Kidney (tissue), 13 donors: ENCODE measurements at regions not wholly inside any gene's neighbourhood (a gene's known extent, or its start where the extent isn't known, plus 50 kb on each side); places are given as distances from the start of the nearest gene placed in this dataset.
A peak's percentile ranks its signal among the peaks of the same experiment; 100 is the strongest.

Experiments used
- DNase-seq, 5 donors: peaks; one replicate each; pipeline ENCODE4 v3.0.0-alpha.2; 2013 to 2020
- FAIRE-seq: peaks from 2 replicates; lab custom pipeline; 2012; peaks lifted over from hg19 to GRCh38; lab: Jason Lieb, UNC
- H3K27ac ChIP-seq, 2 donors: one replicate each; pipeline ENCODE4 v1.7.0; 2013; ENCODE audit warnings: low read depth in 2 of 2, low read length in 2 of 2, inconsistent platforms in 1 of 2
- H3K27me3 ChIP-seq: one replicate; pipeline ENCODE4 v1.7.1; 2013; ENCODE audit warnings: low read length, inconsistent platforms; ENCODE audit not compliant: control insufficient read depth, insufficient read depth
- H3K36me3 ChIP-seq, 3 donors: one replicate each; pipeline versions ENCODE4 v1.7.0 to v1.7.1; 2013; ENCODE audit warnings: low read length in 3 of 3, control low read depth in 1 of 3, inconsistent platforms in 1 of 3; ENCODE audit not compliant: insufficient read depth in 3 of 3, control insufficient read depth in 2 of 3
- H3K4me1 ChIP-seq, 3 donors: one replicate each; pipeline versions ENCODE4 v1.7.0 to v1.7.1; 2013; ENCODE audit warnings: low read length in 3 of 3, inconsistent platforms in 1 of 3, low read depth in 1 of 3; ENCODE audit not compliant: control insufficient read depth in 2 of 3, insufficient read depth in 2 of 3
- H3K4me3 ChIP-seq, 3 donors: one replicate each; pipeline versions ENCODE4 v1.7.0 to v1.8.1; 2013; ENCODE audit warnings: low read length in 3 of 3, control low read depth in 1 of 3, inconsistent platforms in 1 of 3
- H3K9ac ChIP-seq, 3 donors: one replicate each; pipeline versions ENCODE4 v1.7.0 to v1.7.1; 2013; ENCODE audit warnings: low read length in 3 of 3, control low read depth in 1 of 3, inconsistent platforms in 1 of 3
- H3K9me3 ChIP-seq, 3 donors: one replicate each; pipeline versions ENCODE4 v1.7.0 to v1.7.1; 2013; ENCODE audit warnings: low read length in 3 of 3, control low read depth in 1 of 3, inconsistent platforms in 1 of 3; ENCODE audit not compliant: control insufficient read depth in 2 of 3, insufficient read depth in 1 of 3
- CTCF ChIP-seq: IDR thresholded peaks from 3 replicates; pipeline ENCODE4 v1.5.1; 2012; ENCODE audit warnings: mild to moderate bottlenecking, moderate library complexity, borderline replicate concordance; ENCODE audit not compliant: insufficient read depth; ENCODE audit errors: extremely low read depth
- intact Hi-C: fragments of 100-400 bp; cut with DNase I; formaldehyde crosslinking; loops from one replicate; pipeline ENCODE4 v1.11.1; 2022
- donor health status: control.
- donor health status: control.
- donor health status: control.
- donor health status: control.
- donor health status: control.
- donor health status: DM: yes; HTN: yes; CAD: no.
- donor health status: Normal renal cell carcinoma (clear cell type).

- FAIRE-seq, result no peak
- Histone ChIP-seq H3K27me3 (no peaks in the 10 kb centered on the region), H3K27ac (no peak overlapping the region), H3K9ac (no peak overlapping the region), H3K36me3 (no peaks in the 10 kb centered on the region), H3K4me3 (no peak overlapping the region), H3K9me3 (no peaks in the 10 kb centered on the region), H3K4me1 (peaks cover 0 to 4% (median 0%) of the 10 kb centered on the region in 3 donors)
- no peak for DNase-seq
- no peak for TF ChIP-seq CTCF
- intact Hi-C loops, result no loop called here
Observed at GRCh38 chr9:79984429-79985067, 412.8 kb downstream of the TLE4 start.

- no peak for TF ChIP-seq CTCF
- Histone ChIP-seq H3K27me3 (no peaks in the 10 kb centered on the region), H3K36me3 (no peaks in the 10 kb centered on the region), H3K9ac (no peak overlapping the region), H3K9me3 (no peaks in the 10 kb centered on the region), H3K4me3 (no peak overlapping the region), H3K4me1 (peaks cover 3 to 13% (median 3%) of the 10 kb centered on the region in 3 donors), H3K27ac (no peak overlapping the region)
- FAIRE-seq (no peak), DNase-seq (peak in 4 of 5 donors; percentile 58 to 85 (median 72))
- intact Hi-C loops, result no loop called here
Observed at GRCh38 chr9:79980432-79980831, 408.7 kb downstream of the TLE4 start.

GRCh38 chr9:79977510-79978197 lies 405.9 kb downstream of the TLE4 start:
- Histone ChIP-seq H3K9me3 (no peaks in the 10 kb centered on the region), H3K4me1 (peaks cover 3 to 13% (median 3%) of the 10 kb centered on the region in 3 donors), H3K4me3 (no peak overlapping the region), H3K27ac (no peak overlapping the region), H3K27me3 (no peaks in the 10 kb centered on the region), H3K36me3 (no peaks in the 10 kb centered on the region), H3K9ac (no peak overlapping the region)
- FAIRE-seq (no peak), DNase-seq (no peak)
- no peak for TF ChIP-seq CTCF
- intact Hi-C loops, result no loop called here
